Body of pancreas (tissue), 4 donors: ENCODE measurements at regions not wholly inside any gene's neighbourhood (a gene's known extent, or its start where the extent isn't known, plus 50 kb on each side); places are given as distances from the start of the nearest gene placed in this dataset.

Source experiments
- ATAC-seq: fragments of 150-250 bp; one replicate; pipeline ENCODE4 v1.9.1; 2016
- DNase-seq, 4 donors: peaks; one replicate each; pipeline ENCODE4 v3.0.0-alpha.2; 2019
- H3K27ac ChIP-seq, 4 donors: fragments of 200-600 bp; sonication (generic); 1 replicate in 3 of 4; 2 replicates in 1 of 4; pipeline versions ENCODE4 v1.5.1 to v1.6.1; 2016 to 2019; ENCODE audit warnings: mild to moderate bottlenecking in 1 of 4, mixed read lengths in 1 of 4, moderate library complexity in 1 of 4
- H3K27me3 ChIP-seq, 2 donors: fragments of 200-600 bp; sonication (generic); one replicate each; pipeline ENCODE4 v1.6.0; 2016; ENCODE audit warnings: mild to moderate bottlenecking in 1 of 2
- H3K36me3 ChIP-seq, 2 donors: fragments of 200-600 bp; sonication (generic); replicated peaks in 1 of 2; 2 replicates each; pipeline ENCODE4 v1.5.1; 2016; ENCODE audit warnings: low read depth in 2 of 2; ENCODE audit not compliant: insufficient read depth in 1 of 2
- H3K4me1 ChIP-seq: fragments of 200-600 bp; sonication (generic); one replicate; pipeline ENCODE4 v1.6.0; 2016
- H3K4me3 ChIP-seq, 2 donors: fragments of 200-600 bp; sonication (generic); 1 replicate in 1 of 2; 2 replicates in 1 of 2; pipeline ENCODE4 v1.5.1; 2016 to 2019
- H3K9me3 ChIP-seq, 3 donors: fragments of 200-600 bp; sonication (generic); 1 replicate in 2 of 3; 2 replicates in 1 of 3; pipeline ENCODE4 v1.5.1; 2016
- CTCF ChIP-seq, 7 experiments: fragments of 450-650 bp in 4 of 7; fragments of 200-600 bp in 3 of 7; sonication (generic) in 3 of 7; IDR thresholded peaks; one replicate each; pipeline ENCODE4 v1.5.1; 2016 to 2019; ENCODE audit warnings: antibody characterized with exemption in 7 of 7
- POLR2A ChIP-seq, 3 donors: fragments of 450-650 bp; IDR thresholded peaks; one replicate each; pipeline ENCODE4 v1.6.1; 2016; ENCODE audit warnings: antibody characterized with exemption in 3 of 3, mild to moderate bottlenecking in 2 of 3
- WGBS, 2 donors: methylation state at CpG; one replicate each; pipeline ENCODE4 v1.1.5; 2017; 5-methylcytosine and 5-hydroxymethylcytosine counted together
- intact Hi-C: fragments of 100-400 bp; cut with DNase I; formaldehyde crosslinking; loops from one replicate; pipeline ENCODE4 v1.15.1; 2023

DNA sequence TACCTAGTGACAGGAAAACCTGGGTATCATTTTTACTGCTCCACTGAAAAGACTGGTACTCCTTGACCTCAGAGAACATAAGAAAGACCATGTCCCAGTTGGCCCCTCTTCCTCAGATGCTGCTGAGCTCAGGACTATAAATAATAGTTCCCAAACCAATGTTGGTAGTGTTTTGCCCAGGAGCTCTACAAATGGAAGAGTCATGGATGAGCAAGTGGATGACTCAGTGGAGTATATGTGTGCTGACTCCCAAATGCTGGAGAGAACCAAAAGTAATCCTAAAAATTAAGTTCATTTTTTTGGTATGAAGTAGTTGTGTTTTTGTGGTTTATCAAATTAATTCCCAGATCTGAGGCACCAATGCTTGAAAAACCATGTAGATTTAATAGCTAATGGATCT lies 482.0 kb downstream of the KCNA4 start:
- no peaks in the 10 kb centered on the region for H3K9me3 ChIP-seq
- H3K27ac ChIP-seq: no peak overlapping the region
- H3K36me3 ChIP-seq: no peaks in the 10 kb centered on the region
- intact Hi-C loops: no loop called here
- DNase-seq (no peak), ATAC-seq (no peak)
- TF ChIP-seq POLR2A (IDR thresholded peaks at IDR 0.05) (no peak), CTCF (IDR thresholded peaks at IDR 0.05) (no peak)
- peaks cover 18% of the 10 kb centered on the region for H3K4me1 ChIP-seq
- no peak overlapping the region for H3K4me3 ChIP-seq
- H3K27me3 ChIP-seq: no peaks in the 10 kb centered on the region

GRCh38 chr11:29530961-29531360 lies 485.9 kb downstream of the KCNA4 start:
- DNase-seq: no peak
- no peak for ATAC-seq
- intact Hi-C loops: no loop called here
- no peaks in the 10 kb centered on the region for H3K36me3 ChIP-seq
- WGBS, 2 donors: 51 to 56% methylated on average over 2 of the region's 2 CpGs
- H3K4me3 ChIP-seq: no peak overlapping the region
- no peaks in the 10 kb centered on the region for H3K9me3 ChIP-seq
- TF ChIP-seq CTCF (IDR thresholded peaks at IDR 0.05) (no peak), POLR2A (IDR thresholded peaks at IDR 0.05) (no peak)
- H3K4me1 ChIP-seq: peaks cover 11% of the 10 kb centered on the region
- no peaks in the 10 kb centered on the region for H3K27me3 ChIP-seq
- no peak overlapping the region for H3K27ac ChIP-seq

GRCh38 chr11:29527391-29527936 lies 489.4 kb downstream of the KCNA4 start:
- intact Hi-C loops: no loop called here
- ATAC-seq: peak; percentile 86
- peak in 4 of 7 experiments; percentile 17 to 47 (median 24) for TF ChIP-seq CTCF (IDR thresholded peaks at IDR 0.05)
- TF ChIP-seq POLR2A (IDR thresholded peaks at IDR 0.05): no peak
- DNase-seq: peak in 2 of 4 donors; percentile 13 to 23
- H3K27me3 ChIP-seq: no peaks in the 10 kb centered on the region
- no peak overlapping the region for H3K27ac ChIP-seq
- WGBS, 2 donors: 32 to 33% methylated on average over 3 of the region's 3 CpGs
- H3K36me3 ChIP-seq: no peaks in the 10 kb centered on the region
- peaks cover 5% of the 10 kb centered on the region for H3K4me1 ChIP-seq
- no peaks in the 10 kb centered on the region for H3K9me3 ChIP-seq
- no peak overlapping the region for H3K4me3 ChIP-seq

DNA sequence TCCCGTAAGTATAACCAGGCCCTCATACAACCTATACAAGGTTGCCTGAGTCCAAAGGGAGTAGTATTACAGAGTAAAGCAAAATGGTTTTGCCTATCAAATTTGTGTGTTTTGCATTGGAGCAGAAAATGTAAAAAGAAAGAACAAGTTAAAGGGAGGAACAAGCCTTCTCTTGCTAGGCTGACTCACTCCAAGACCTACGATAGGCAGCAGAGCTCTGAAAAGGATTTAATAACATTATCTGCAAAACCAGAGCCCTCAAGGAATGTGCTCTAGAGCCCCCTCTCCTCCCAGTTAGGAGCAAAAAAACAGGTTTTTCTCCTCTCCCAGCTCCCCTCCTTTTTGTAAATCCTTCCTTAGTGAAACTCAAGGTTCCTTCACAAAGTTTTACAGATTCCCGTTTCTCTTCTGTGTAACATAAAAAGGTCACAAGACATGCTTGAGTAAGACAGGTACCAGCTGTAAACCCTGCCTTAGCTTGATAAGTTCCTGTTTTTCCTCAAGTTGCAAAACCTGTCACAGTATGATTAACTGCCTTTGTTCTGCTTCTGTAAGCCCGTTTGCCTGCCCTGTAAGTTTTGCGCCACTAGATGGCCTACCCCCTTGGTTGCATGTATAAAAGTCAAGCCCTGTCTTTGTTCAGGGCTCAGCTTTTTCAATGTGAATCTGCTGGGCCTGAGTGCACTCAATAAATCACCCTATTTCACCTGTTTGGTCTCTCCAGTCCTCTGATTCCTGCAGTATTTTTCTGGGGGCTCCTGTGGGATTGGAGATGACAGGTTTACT lies 498.2 kb downstream of the KCNA4 start:
- ATAC-seq: no peak
- Histone ChIP-seq H3K36me3 (no peaks in the 10 kb centered on the region), H3K27me3 (no peaks in the 10 kb centered on the region), H3K4me1 (no peaks in the 10 kb centered on the region), H3K9me3 (peaks cover 0 to 10% (median 2%) of the 10 kb centered on the region in 3 donors), H3K4me3 (no peak overlapping the region), H3K27ac (no peak overlapping the region)
- TF ChIP-seq CTCF (IDR thresholded peaks at IDR 0.05): no peak
- TF ChIP-seq POLR2A (IDR thresholded peaks at IDR 0.05): no peak
- intact Hi-C loops: no loop called here
- 38 to 55% methylated on average over 5 of the region's 5 CpGs for WGBS, 2 donors
- no peak for DNase-seq

DNA sequence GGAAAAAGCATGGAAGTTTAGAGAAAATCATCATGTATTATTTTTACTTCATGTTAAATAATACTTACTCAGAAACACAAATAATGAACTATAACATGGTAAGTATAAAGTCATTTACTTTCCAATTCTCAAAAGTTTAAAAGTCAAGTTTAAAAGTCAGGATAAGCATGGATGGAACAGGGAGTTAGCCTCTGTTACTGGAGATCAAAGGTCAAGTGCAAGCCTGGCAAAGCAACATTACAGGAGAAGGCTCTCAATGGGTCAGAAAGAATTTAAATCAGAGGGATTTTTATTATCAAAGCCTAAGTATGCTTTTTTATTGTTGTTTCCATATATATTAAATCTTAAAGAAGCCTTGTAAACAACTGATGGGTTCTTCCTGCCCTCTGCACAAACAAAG lies 505.4 kb downstream of the KCNA4 start:
- H3K27me3 ChIP-seq: no peaks in the 10 kb centered on the region
- no peak for DNase-seq

More for the DNA sequence above, 505.4 kb downstream of the KCNA4 start:
- no peaks in the 10 kb centered on the region for H3K9me3 ChIP-seq
- no peaks in the 10 kb centered on the region for H3K36me3 ChIP-seq
- no peaks in the 10 kb centered on the region for H3K4me1 ChIP-seq
- no peak for ATAC-seq
- H3K27ac ChIP-seq: no peak overlapping the region
- TF ChIP-seq POLR2A (IDR thresholded peaks at IDR 0.05): no peak
- no peak for TF ChIP-seq CTCF (IDR thresholded peaks at IDR 0.05)
- intact Hi-C loops: no loop called here
- no peak overlapping the region for H3K4me3 ChIP-seq
